Mammary epithelial cell (primary cell): ENCODE measurements at regions not wholly inside any gene's neighbourhood (a gene's known extent, or its start where the extent isn't known, plus 50 kb on each side); places are given as distances from the start of the nearest gene placed in this dataset.

Experiments
- CTCF ChIP-seq, 2 donors: IDR thresholded peaks in 1 of 2; conservative IDR thresholded peaks in 1 of 2; 2 replicates each; pipeline ENCODE4 v1.5.1; 2011 to 2012; ENCODE audit warnings: inconsistent platforms in 2 of 2, low read length in 2 of 2, mild to moderate bottlenecking in 2 of 2, control low read depth in 1 of 2, low read depth in 1 of 2; ENCODE audit not compliant: insufficient read depth in 1 of 2; ENCODE audit errors: extremely low read depth in 1 of 2
- EZH2 ChIP-seq: IDR thresholded peaks from 2 replicates; pipeline ENCODE4 v1.6.1; 2012; ENCODE audit warnings: low read length, inconsistent platforms, borderline replicate concordance

GRCh38 chr12:34403706-34404376 lies 381.5 kb downstream of the ALG10 start:
- no peak for TF ChIP-seq CTCF (conservative IDR thresholded peaks at IDR 0.05 in 1 of 2, IDR thresholded peaks at IDR 0.05 in 1 of 2; ENCODE audit: extremely low read depth in 1 of 2, insufficient read depth in 1 of 2, low read depth in 1 of 2, low read length in 2 of 2)
- no peak for TF ChIP-seq EZH2
